ENCODE measurements at regions not wholly inside any gene's neighbourhood (a gene's known extent, or its start where the extent isn't known, plus 50 kb on each side); places are given as distances from the start of the nearest gene placed in this dataset.

DNA sequence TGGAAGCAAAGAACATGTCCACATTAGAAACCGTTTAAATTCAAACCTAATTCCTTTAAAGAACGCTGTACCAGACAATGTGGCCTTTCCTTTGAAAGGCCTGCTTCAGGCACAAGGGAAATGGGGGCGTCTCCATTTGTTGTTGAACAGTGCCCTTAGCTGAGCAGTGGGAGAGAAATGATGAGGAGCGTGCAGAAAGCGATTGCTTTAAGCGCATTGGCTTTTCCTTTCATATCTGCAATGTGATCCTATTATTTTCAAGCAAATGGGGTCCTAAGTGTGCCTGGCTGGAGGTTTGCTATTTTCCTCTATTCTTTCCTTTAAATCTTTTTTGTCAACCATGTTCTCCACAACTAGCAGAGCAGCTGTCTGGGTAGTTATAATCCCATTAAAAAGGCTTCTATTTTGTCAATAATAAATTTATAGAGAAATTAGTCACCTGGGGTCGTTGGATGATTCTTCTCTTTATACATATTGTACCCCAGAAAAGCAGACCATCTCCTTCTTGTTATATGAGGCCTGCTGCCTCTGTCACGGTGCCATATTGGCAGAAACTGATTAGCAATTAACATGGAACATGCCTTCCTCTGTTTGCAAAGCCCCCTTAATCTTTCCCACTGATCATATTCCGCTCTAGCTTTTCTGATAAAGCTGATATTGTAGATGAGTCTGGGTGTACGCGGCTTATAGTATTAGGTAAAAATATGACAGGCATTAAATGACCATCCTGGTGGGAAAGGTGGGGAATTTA, 151.1 kb upstream of the JAG1 start:
- no peak overlapping the region for H3K27ac Mint-ChIP-seq
- no peak for DNase-seq
- H3K4me3 Mint-ChIP-seq: no peak overlapping the region
- peaks cover 10 to 12% of the 10 kb centered on the region in 2 donors for H3K9me3 Mint-ChIP-seq
- H3K4me1 Mint-ChIP-seq: no peaks in the 10 kb centered on the region
- no peak for ATAC-seq
- no peaks in the 10 kb centered on the region for H3K27me3 Mint-ChIP-seq

DNA sequence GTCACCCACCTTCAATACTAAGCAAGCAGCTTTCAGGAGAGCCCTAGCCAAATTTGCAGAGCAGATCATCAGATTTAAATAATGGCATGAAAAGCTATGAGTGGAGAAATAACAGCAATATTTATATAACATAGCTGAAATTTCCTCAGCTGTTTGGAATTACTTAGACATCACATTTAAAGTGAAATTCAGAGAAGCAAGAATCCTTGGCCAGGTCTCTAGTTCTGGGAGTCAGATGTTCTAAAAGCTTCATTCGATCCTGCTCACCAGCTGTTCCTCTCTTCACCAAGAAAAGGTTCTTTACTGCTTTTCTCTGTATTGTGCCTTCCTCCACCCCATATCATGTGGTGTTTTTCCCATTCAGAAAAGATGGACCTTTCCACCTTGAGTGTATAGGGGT, 152.3 kb upstream of the JAG1 start:
- DNase-seq (no peak), ATAC-seq (no peak)
- Mint-ChIP-seq H3K27ac (no peak overlapping the region), H3K9me3 (peaks cover 6 to 12% of the 10 kb centered on the region in 2 donors), H3K4me1 (no peaks in the 10 kb centered on the region), H3K27me3 (no peaks in the 10 kb centered on the region), H3K4me3 (no peak overlapping the region)

DNA sequence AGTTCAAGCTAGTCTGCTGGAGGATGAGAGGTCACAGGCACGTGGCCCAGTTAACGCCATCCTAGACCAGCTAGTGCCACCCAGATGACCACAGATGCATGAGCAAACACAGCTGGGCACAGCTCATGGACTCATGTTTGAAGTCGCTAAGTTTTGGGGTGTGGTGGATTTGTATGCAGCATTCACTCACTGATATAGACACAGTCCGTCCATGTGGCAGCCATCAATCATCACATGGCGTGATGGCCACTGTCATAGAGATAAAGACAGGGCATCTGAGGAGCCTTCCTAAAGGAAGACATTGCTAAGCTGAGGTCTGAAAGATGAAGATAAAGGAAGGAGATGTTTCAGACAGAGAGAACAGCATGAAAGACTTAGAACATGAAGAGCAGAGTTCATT, 154.4 kb upstream of the JAG1 start:
- Mint-ChIP-seq H3K27ac (no peak overlapping the region), H3K4me3 (no peak overlapping the region), H3K9me3 (peaks cover 5 to 7% of the 10 kb centered on the region in 2 donors), H3K27me3 (no peaks in the 10 kb centered on the region), H3K4me1 (no peaks in the 10 kb centered on the region)
- no peak for DNase-seq
- ATAC-seq: no peak

DNA sequence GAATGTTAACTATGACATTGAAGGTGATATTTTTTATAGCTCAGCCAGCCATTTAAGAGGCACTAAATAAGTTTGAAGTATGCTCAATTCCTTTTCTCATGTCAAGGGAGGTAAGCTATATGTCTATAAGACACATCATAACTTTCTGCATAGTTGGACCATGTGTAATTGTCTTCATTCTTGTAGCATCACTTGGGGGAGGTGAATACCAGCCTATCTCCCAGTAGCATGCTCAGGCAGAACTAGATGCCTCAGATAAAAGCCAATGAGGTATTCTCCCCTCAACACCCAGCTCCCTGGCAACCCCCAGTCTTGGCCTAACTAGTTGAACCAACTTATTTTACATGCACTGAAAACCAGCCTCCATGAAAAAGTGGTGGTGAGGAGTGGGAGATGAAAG, 158.3 kb upstream of the JAG1 start:
- Mint-ChIP-seq H3K9me3 (peaks cover 5 to 9% of the 10 kb centered on the region in 2 donors), H3K27ac (no peak overlapping the region), H3K27me3 (no peaks in the 10 kb centered on the region), H3K4me3 (no peak overlapping the region), H3K4me1 (no peaks in the 10 kb centered on the region)
- no peak for ATAC-seq
- no peak for DNase-seq

DNA sequence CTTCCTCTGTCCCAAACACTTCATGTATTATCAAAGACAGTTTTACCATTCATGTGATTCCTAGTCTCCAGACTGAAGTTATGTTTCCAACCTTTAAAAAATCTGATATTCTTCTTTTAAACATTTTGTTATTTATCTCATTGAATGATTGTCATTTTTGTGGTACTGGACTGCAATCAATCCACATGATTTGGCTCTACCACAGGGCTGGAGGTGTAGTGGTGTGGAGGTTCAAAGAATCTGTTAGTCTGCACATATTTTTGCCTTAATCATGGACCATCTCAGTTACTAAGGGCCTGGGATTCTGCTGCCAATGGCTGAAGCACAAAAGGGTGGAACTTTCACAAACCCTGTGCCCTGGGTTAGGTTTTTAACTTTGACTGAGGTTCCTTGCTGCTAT, 164.1 kb upstream of the JAG1 start:
- ATAC-seq (no peak), DNase-seq (no peak)
- H3K4me3 Mint-ChIP-seq: no peak overlapping the region
- no peak overlapping the region for H3K27ac Mint-ChIP-seq
- H3K27me3 Mint-ChIP-seq: no peaks in the 10 kb centered on the region
- H3K9me3 Mint-ChIP-seq: peaks cover 18 to 27% of the 10 kb centered on the region in 2 donors
- H3K4me1 Mint-ChIP-seq: no peaks in the 10 kb centered on the region

DNA sequence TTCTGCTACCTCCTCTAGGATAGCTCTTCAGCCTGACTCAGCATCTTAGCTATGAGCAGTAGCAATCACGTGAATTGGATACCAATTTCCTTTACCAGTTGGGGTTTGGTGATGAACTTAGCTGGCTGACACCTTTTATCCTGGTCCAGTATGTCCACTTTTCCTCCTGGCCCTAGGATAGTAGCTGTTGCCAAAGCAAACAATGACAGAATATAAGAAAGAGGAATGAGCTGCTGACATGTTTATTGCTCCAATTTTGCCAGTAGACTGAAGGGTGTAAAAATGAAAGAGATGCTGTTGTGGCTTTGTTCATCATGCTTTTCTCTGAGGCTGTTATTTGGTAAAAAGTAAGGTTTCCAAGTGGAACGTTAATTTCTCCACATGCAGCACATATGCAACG, 168.3 kb upstream of the JAG1 start:
- no peak for DNase-seq
- Mint-ChIP-seq H3K4me1 (no peaks in the 10 kb centered on the region), H3K4me3 (no peak overlapping the region), H3K27me3 (no peaks in the 10 kb centered on the region), H3K27ac (no peak overlapping the region), H3K9me3 (peaks cover 15 to 32% of the 10 kb centered on the region in 2 donors)
- ATAC-seq: no peak

DNA sequence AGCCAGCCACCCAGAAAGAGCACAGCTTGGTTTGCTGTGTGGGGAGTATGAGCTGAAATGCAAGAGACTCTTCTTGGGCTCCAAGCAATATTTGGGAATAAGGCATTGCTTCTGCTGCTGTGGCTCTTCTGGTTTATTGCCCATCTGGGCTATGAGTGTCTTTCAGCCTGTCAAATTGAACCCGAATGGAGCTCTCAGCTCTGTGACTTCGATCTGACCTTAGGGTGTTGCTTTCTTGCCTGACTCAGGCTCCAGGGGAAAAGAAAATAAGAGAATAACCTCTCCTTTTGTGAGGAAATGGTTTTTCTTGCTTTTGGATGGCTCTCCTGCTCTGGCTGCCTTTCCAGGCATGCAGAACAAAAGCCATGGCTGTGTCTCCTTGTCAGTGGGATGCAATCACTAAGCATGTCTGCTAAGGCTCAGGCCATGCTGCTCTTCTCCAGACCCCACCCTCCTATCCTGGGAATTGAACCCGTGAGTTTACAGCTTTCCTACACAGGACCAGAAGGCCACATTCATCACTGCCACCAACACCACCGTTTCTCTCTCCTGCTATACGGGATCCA, 169.4 kb upstream of the JAG1 start:
- ATAC-seq: no peak
- no peaks in the 10 kb centered on the region for H3K27me3 Mint-ChIP-seq
- H3K4me1 Mint-ChIP-seq: no peaks in the 10 kb centered on the region
- peaks cover 15 to 32% of the 10 kb centered on the region in 2 donors for H3K9me3 Mint-ChIP-seq
- no peak for DNase-seq
- H3K4me3 Mint-ChIP-seq: no peak overlapping the region
- H3K27ac Mint-ChIP-seq: no peak overlapping the region

DNA sequence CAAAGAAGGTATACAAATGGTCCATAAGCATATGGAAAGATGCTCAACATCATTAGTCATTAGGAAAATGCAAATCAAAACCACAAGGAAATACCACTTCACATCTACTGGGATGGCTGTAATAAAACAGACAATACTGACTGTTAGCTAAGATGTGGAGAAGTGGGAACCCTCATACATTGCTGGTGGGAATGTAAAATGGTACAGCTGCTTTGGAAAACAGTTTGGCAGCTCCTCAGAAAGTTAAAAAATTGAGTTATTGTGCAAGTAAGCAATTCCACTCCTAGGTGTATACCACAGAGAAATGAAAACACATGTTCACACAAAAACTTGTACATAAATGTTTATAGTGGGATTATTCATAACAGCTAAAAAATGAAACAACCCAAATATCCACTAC, 173.0 kb upstream of the JAG1 start:
- no peak overlapping the region for H3K4me3 Mint-ChIP-seq
- no peak overlapping the region for H3K27ac Mint-ChIP-seq
- no peak for DNase-seq
- ATAC-seq: no peak
- no peaks in the 10 kb centered on the region for H3K4me1 Mint-ChIP-seq
- no peaks in the 10 kb centered on the region for H3K27me3 Mint-ChIP-seq
- peaks cover 14 to 21% of the 10 kb centered on the region in 2 donors for H3K9me3 Mint-ChIP-seq

DNA sequence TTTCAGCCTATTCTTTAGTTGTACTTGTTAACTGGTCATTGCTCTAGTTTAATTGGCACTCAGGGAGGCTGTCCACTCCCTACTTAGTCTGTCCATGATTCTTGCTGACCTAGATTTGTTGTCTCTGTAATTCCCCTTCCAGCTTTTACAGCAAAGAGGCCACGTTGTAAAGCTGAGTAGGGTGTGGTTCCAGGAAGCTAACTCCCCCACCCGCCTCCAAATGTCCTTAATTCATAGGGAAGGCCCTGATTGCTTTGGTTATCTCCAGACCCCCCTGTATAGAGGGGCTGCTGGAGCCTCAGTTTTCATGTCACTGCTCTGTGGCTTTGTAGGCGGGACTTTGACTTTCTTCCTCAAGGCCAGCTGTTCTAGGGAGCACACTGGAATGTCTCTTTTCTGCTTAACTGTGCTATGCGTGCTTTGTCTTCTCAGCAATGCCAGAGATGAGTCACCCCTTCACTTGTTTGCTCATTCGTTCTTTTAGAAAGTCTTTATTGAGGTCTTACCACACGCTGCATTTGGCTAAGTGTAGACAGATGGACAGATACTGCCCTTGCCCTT, 175.1 kb upstream of the JAG1 start:
- H3K4me3 Mint-ChIP-seq: no peak overlapping the region
- H3K9me3 Mint-ChIP-seq: peaks cover 7 to 9% of the 10 kb centered on the region in 2 donors
- ATAC-seq (no peak), DNase-seq (no peak)
- no peaks in the 10 kb centered on the region for H3K27me3 Mint-ChIP-seq
- H3K27ac Mint-ChIP-seq: no peak overlapping the region
- no peaks in the 10 kb centered on the region for H3K4me1 Mint-ChIP-seq

DNA sequence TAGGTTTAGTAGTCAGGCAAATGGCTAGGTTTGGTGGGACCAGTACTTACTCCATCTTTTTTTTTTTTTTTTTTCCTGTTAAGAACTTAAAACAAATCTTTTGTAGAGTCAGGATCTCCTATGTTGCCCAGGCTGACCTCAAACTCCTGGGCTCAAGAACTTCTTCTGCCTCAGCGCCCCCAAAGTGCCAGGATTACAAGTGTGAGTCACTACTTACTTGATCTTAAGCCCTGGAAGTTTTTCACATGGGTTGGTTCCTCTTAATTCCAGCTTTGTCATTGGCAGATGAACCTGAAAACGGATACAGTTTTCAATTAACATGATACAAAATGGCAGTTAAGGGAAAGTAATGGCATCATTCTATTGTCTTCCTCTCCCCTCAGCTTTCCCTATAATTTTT, 179.4 kb upstream of the JAG1 start:
- no peak overlapping the region for H3K4me3 Mint-ChIP-seq
- no peak overlapping the region for H3K27ac Mint-ChIP-seq
- DNase-seq (no peak), ATAC-seq (no peak)
- H3K27me3 Mint-ChIP-seq: no peaks in the 10 kb centered on the region
- H3K4me1 Mint-ChIP-seq: no peaks in the 10 kb centered on the region
- H3K9me3 Mint-ChIP-seq: peaks cover 15 to 18% of the 10 kb centered on the region in 2 donors

DNA sequence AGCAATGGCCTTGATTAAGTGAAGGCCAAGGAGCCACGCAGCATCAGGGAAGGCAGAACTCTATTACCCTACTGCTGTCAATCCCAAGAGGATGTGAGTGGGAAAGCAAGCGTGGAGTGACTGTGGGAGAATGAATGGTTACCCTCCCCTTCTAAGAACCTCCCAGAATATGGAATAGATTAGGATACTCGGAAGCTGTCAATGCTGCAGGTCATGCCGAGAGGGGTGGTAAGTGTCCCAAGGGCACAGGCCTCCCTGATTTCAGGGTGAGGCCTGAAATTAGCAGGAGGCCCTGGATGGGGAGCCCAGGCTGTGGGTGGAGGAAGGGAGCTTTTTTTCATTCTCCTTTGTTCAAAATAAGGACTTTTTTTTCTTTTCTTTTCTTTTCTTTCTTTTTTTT, 179.9 kb upstream of the JAG1 start:
- Mint-ChIP-seq H3K4me3 (no peak overlapping the region), H3K27me3 (no peaks in the 10 kb centered on the region), H3K27ac (no peak overlapping the region), H3K9me3 (peaks cover 15 to 18% of the 10 kb centered on the region in 2 donors), H3K4me1 (no peaks in the 10 kb centered on the region)
- ATAC-seq: no peak
- no peak for DNase-seq

DNA sequence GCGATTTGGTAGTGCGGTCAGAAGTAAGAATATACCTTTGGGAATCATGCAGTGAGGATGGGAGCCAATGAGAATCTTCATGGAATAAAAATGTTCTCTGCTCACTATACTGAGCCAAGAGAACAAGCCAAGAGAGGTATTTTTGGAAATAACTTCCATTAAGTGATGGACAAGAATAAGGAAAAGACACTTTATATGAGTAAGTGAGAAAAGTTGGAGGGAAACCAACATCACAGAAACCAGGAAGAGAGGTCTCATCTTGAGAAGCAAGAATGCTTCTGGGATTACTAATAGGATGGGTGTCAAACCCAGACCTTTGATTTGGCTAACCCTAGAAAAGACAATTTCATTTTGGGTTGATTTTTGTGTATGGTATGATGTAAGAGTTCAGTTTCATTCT, 181.2 kb upstream of the JAG1 start:
- Mint-ChIP-seq H3K27me3 (no peaks in the 10 kb centered on the region), H3K9me3 (peaks cover 19 to 21% of the 10 kb centered on the region in 2 donors), H3K4me1 (no peaks in the 10 kb centered on the region), H3K27ac (no peak overlapping the region), H3K4me3 (no peak overlapping the region)
- ATAC-seq (no peak), DNase-seq (no peak)

DNA sequence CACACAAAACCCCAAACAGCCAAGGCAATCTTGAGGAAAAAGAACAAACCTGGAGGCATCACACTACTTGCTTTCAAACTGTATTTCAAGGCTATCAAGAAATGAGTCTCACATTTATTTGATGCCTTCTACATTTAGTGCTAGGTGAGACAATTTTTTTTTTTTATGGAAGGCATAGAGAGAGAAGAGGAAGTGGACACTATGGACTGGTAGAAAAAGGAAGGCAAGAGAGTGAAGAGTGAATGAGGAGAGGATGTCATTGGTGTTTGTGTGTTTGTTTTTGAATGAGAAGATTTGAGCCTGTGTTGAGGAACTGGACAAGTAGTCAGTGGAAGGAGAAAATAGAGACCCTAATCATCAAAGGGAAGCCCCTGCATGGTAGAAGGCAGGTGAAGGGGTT, 182.0 kb upstream of the JAG1 start:
- Mint-ChIP-seq H3K4me3 (no peak overlapping the region), H3K27ac (no peak overlapping the region), H3K27me3 (no peaks in the 10 kb centered on the region), H3K4me1 (no peaks in the 10 kb centered on the region), H3K9me3 (peaks cover 25 to 26% of the 10 kb centered on the region in 2 donors)
- ATAC-seq (no peak), DNase-seq (no peak)

DNA sequence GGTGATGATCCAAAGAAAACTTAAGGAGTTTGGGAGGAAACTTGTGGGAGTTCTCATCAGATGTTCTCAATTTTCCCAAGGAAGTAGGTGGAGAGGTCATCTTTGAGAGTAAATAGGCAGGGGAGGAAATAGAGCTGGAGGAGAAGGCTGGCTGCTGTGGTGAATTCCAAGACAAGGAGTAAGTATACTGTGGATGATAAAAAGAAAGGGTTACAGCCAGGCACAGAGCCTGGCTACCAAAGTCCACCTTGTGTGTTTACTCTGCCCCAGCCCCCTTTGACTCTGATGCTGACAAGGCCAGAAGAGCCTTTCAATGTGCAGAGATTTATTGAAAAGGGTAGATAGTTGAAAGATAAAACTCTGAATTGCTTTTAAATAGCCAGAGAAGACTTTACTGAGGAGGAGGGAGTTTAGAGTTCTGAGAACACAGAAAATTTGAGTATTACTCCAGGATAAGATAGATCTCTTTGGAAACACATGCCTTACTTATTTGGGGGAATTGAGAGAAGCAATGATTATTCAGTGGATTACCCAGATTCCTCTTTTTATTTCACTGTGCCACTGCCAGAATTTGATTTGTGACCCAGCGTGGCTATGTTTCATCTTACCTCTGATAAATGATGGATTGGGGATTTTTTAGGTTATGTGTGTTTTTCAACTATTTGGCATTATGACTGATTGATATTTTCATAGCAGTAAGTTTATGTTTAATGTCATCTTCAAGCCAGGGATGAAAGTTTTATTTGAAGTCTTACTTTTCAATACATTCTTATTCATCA, 182.6 kb upstream of the JAG1 start:
- Mint-ChIP-seq H3K4me3 (no peak overlapping the region), H3K9me3 (peaks cover 22 to 26% of the 10 kb centered on the region in 2 donors), H3K27me3 (no peaks in the 10 kb centered on the region), H3K27ac (no peak overlapping the region), H3K4me1 (no peaks in the 10 kb centered on the region)
- ATAC-seq: no peak
- no peak for DNase-seq

DNA sequence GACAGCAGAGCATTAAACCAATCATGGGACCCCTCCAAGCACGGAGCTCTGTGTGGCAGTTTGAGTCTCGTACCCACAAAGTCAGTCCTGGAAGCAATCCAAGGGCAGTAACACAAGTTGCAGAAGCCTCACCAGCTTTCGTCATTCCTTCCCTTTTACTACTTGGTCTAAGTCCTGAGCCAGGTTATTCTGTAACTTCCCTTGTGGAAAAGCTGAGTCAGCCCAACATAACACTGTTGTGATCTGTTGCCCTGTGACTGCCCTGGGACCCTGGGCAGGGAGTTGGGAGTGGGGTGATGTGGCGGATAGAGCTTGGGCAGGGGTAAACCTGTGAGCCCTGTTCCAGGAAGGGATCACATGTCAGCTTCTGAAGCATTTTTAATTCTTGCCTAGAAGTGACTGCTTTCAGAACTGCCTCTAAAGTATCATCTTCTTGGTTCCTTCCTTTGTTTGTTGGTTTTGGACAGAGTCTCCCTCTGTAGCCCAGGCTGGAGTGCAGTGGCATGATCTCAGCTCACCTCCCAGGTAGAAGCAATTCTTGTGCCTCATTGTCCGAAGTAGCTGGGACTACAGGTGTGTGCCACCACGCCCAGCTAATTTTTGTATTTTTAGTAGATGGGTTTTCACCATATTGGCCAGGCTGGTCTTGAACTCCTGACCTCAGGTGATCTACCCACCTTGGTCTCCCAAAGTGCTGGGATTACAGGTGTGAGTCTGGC, 183.7 kb upstream of the JAG1 start:
- DNase-seq: no peak
- H3K27me3 Mint-ChIP-seq: no peaks in the 10 kb centered on the region
- no peak overlapping the region for H3K4me3 Mint-ChIP-seq
- H3K9me3 Mint-ChIP-seq: peaks cover 22 to 23% of the 10 kb centered on the region in 2 donors
- peak overlapping the region; percentile 72 to 86 for H3K27ac Mint-ChIP-seq
- H3K4me1 Mint-ChIP-seq: no peaks in the 10 kb centered on the region
- no peak for ATAC-seq

Data from stimulated activated naive CD8-positive, alpha-beta T cell treated with anti-CD3 and anti-CD28 coated beads, Interleukin-15, amount 100 ng/mL, for 72 hours (primary cell).